H7 (cell line): ENCODE measurements at regions not wholly inside any gene's neighbourhood (a gene's known extent, or its start where the extent isn't known, plus 50 kb on each side); places are given as distances from the start of the nearest gene placed in this dataset.
"Not testable (repeated sequence)": the region's sequence is repeated elsewhere in the genome, so short reads cannot be mapped to it uniquely, and the experiment has no call there.

ENCODE experiments used
- DNase-seq: peaks from one replicate; pipeline ENCODE4 v3.0.0; 2012
- H3K27me3 ChIP-seq: 2 replicates; pipeline ENCODE4 v1.6.0; 2011; ENCODE audit warnings: mild to moderate bottlenecking, low read length; ENCODE audit not compliant: control insufficient read depth, insufficient read depth
- H3K36me3 ChIP-seq: replicated peaks from 2 replicates; pipeline ENCODE4 v1.5.1; 2011; ENCODE audit warnings: low read length; ENCODE audit not compliant: control insufficient read depth, insufficient read depth
- H3K4me3 ChIP-seq: 2 replicates; pipeline ENCODE4 v1.5.1; 2011; ENCODE audit warnings: low read depth, mild to moderate bottlenecking, control low read depth, low read length, moderate library complexity; ENCODE audit not compliant: insufficient read depth

DNA sequence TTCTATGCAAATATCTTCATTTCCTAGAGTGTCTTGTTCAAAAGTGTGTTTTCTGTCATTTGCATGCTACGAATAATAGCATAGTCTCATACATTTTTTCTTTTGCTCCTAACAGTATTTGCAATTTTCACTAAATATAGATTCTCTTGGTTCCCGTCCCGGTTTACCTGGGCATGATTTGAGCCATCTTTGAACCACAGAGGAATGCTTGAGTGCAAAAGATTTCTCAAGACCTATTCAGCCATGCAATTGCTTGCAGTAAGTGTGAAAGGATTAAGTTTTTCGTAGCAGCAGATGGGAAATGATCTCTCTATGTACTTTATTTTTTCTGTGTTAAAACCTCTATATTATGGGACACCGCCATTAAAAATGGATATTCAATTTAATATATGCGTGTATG is 733.0 kb downstream of the ZPLD1 start:
- H3K4me3 ChIP-seq = no peak overlapping the region
- DNase-seq = no peak
- no peaks in the 10 kb centered on the region for H3K36me3 ChIP-seq
- H3K27me3 ChIP-seq = no peaks in the 10 kb centered on the region

DNA sequence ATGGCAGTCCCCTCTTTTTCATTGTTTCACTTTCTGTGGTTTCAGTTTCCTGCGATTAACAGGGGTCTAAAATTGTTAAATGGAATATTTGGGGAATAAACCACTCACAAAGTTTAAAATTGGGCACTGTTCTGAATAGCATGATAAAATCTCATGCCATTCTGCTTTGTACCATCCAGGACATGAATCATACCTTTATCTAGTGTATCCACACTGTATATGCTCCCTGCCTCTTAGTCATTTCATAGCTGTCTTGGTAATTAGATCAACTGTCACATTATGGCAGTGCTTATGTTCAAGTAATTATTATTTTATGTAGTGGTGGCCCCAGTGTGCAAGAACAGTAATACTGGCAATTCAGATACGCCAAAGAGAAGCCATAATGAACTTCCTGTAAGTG is 734.5 kb downstream of the ZPLD1 start:
- no peak for DNase-seq
- Histone ChIP-seq H3K4me3 (no peak overlapping the region), H3K36me3 (no peaks in the 10 kb centered on the region), H3K27me3 (no peaks in the 10 kb centered on the region)

DNA sequence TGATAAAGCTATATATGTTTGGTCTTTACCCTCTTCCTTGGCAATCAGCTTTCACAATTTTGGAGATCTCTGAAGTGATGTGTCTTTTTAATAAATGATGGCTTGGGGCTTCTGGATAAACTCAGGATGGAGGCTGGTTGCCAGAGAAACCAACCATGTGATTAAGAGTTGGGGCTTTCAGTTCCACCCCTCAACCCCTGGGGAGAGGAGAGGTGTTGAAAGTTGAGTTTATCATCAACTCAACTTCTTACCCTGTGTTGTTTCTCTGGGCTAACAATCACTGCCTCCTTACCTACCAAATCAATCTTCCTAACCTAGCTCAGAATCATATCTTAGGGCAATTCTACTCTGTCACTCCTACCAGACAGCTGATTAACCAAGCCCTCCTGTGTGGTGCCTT is 735.8 kb downstream of the ZPLD1 start:
- no peak overlapping the region for H3K4me3 ChIP-seq
- H3K27me3 ChIP-seq = no peaks in the 10 kb centered on the region
- DNase-seq = no peak
- H3K36me3 ChIP-seq = no peaks in the 10 kb centered on the region

DNA sequence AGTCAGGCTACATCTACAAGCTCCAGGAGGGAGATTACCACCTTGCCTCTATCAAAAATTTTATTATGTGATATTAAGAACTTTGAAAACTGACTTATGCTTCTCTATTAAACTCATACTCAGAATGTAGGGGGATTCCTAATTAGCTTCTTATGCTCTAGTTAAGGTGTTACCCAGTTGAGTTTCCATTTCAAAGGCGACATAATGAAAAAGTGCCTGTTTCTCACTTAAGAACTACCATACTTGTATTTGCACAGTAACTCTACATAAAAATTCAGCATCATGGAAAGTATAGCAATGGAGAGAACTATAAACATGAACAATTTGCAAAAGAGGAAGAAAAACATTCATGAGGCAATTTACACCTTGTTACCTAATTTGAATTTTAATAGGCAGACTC is 739.1 kb downstream of the ZPLD1 start:
- DNase-seq = no peak
- no peaks in the 10 kb centered on the region for H3K27me3 ChIP-seq
- H3K36me3 ChIP-seq = no peaks in the 10 kb centered on the region

DNA sequence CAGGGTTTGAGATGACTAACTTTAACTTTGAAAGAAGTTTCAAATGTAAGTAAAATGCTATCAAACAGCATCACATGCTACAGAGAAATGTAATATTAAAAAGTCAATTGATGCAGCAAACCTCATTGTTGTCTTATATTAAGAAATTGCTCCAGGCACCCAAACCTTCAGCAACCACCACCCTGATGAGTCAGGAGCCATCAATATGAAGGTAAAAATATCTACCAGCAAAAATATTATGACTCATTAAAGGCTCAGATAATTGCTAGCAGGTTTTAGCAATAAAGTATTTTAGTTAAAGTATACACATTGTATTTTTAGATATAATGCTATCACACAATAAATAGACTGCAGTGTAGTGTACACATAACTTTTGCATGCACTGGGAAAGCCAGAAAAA is 746.3 kb downstream of the ZPLD1 start:
- no peak overlapping the region for H3K4me3 ChIP-seq
- H3K27me3 ChIP-seq = no peaks in the 10 kb centered on the region
- no peak for DNase-seq
- no peaks in the 10 kb centered on the region for H3K36me3 ChIP-seq

More for the DNA sequence above, 739.1 kb downstream of the ZPLD1 start:
- no peak overlapping the region for H3K4me3 ChIP-seq

DNA sequence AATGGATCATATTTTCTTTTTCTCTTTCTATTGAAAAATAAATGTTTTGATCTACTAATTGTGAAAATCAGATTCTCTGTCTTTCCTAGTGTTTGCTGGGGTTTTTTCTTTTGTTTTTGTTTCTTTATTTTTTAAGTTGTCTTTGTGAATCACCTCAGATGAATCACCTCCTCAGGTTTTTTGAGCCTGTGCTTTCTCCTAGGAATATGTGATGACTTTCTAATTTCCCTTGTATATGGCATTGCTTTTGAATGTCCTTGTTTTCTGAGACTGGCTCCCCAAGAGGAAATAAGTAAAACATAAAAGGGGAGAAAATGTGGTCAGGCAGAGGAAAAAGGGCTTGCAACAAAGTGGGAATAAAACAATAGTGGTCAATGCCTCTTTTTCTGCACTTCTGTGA is 750.0 kb downstream of the ZPLD1 start:
- Histone ChIP-seq H3K36me3 (no peaks in the 10 kb centered on the region), H3K27me3 (no peaks in the 10 kb centered on the region), H3K4me3 (no peak overlapping the region)
- no peak for DNase-seq

DNA sequence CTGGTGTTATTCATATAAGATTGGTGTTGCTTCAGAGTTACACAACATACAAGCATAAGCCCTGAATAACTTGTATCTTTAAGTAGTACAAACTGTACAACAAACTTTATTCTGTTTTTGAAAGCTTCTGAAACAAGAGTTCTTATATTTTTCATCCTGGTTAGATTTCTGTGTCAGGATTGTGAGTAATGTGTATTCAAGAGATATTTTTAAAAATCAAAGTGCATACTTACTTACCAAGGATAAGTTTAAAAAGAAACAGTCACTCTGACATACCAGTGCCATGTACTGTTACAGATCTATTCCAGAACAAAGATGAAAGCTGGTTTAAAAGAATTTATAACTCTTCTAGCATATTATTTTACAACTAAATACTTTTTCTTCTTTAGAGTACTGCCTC is 755.1 kb downstream of the ZPLD1 start:
- Histone ChIP-seq H3K27me3 (no peaks in the 10 kb centered on the region), H3K36me3 (no peaks in the 10 kb centered on the region), H3K4me3 (no peak overlapping the region)
- DNase-seq = no peak

DNA sequence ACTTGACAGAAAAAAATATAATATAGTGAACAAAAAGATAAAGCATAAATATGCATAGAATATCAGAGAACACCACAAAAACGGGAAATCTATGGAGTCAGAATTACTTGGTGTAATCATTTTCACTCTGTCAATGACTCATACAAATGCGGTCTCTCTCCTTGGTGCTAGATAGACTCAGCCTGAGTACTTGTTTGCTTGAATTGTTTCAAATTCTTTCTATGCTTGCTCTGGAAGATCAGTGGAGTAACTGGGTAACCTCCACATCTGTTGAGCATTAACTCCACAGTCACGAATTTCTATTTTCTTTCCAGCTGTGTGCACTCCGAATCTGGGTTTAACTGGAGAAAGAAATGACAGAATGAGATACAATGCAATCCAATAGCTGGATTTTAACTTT is 760.4 kb downstream of the ZPLD1 start:
- Histone ChIP-seq H3K36me3 (no peaks in the 10 kb centered on the region), H3K4me3 (no peak overlapping the region), H3K27me3 (no peaks in the 10 kb centered on the region)
- DNase-seq = no peak

DNA sequence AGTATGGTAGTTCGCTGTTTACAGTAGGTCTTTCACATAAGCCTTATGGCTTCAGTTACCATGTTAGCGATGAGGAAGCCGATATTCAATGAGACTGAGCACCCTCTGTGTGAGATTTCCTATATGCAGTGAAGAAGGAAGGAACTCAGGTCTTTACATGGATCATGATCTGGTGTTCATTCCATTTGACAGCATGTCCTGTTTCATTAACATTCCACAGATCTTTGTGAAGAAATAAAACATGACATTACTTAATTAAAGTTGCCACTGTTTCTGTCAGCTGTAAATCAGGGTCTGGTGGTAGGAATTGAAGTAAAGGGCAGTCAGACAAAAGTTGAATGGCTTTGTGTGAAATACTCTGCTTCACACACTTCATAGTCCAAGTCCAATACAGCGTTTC is 768.6 kb downstream of the ZPLD1 start:
- Histone ChIP-seq H3K36me3 (no peaks in the 10 kb centered on the region), H3K4me3 (no peak overlapping the region), H3K27me3 (no peaks in the 10 kb centered on the region)
- DNase-seq = no peak

DNA sequence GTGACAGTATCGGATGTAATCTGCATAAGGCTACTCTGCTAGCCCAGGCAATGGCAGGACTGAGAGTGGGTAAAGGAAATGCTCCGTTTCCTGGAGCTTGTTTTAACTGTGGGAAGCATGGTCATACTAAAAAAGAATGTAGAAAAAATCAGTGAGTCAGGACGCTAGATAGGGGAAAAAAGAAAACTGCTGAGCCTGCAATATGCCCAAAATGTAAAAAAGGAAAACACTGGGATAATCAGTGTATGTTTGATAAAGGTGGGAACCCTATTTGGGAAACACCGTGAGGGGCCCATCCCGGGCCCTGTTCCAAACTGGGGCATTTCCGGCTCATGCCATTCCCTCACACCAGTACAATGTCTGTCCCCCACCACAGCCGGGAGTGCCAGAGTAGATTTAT is 775.8 kb downstream of the ZPLD1 start:
- no peak overlapping the region for H3K4me3 ChIP-seq
- no peak for DNase-seq
- H3K36me3 ChIP-seq = no peaks in the 10 kb centered on the region
- H3K27me3 ChIP-seq = no peaks in the 10 kb centered on the region

DNA sequence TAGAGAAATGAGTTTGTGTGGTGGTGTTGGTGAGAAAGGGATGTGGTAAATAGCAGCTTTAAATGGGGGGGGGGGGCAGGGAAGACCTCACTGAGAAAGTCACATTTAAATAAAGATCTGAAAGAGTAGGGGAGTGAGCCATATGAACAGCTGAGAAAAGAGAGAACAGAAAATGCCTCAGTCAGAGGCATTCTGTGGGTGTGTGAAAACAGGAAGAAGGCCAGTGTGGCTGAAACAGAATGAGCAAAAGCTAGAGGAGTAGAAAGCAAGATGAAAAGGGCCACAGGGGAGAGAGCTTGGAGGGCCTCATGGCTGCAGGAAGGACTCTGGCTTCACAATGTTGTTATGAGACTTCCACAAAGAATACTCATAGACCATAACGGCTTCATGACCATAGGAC is 783.3 kb downstream of the ZPLD1 start:
- no peaks in the 10 kb centered on the region for H3K36me3 ChIP-seq
- no peak overlapping the region for H3K4me3 ChIP-seq
- no peak for DNase-seq
- H3K27me3 ChIP-seq = no peaks in the 10 kb centered on the region

DNA sequence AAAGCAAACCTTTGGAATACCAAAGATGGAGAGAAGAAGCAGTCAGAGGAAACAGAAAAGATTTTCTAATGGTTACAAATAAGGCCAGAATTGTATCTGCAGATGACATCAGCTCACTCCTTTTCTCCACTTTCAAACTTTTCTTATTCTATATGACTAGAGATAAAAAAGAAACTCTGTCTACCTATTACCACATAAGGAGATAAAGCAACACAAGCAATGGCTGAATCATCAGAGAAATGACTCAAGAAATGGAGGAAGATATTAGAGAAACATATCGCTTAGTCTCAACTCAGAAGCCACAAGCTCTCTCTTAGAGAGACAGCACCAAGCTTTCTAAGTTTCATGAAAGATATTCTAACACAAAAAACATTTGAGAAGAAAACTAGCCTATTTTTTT is 784.0 kb downstream of the ZPLD1 start:
- DNase-seq = no peak
- no peak overlapping the region for H3K4me3 ChIP-seq
- H3K36me3 ChIP-seq = no peaks in the 10 kb centered on the region
- no peaks in the 10 kb centered on the region for H3K27me3 ChIP-seq

DNA sequence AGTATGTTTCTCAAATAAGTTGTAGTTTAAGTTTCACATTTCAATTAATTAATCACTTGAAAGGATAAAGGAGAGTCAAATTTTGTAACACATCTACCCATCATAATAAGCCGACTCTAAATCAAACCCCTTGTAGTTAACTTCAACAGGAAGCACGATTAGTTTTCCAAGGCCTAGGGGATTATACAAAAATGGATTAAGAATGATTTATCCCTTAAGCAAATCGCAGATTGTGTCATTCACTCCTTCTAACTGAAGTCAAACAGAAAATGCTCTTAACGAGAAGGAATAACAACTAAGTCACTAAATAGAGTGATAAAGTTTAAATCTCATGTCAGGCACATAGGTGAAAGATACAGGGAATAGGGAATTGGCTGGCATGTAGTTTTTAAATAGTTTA is 792.8 kb downstream of the ZPLD1 start:
- no peak for DNase-seq
- Histone ChIP-seq H3K36me3 (no peaks in the 10 kb centered on the region), H3K27me3 (no peaks in the 10 kb centered on the region), H3K4me3 (no peak overlapping the region)

DNA sequence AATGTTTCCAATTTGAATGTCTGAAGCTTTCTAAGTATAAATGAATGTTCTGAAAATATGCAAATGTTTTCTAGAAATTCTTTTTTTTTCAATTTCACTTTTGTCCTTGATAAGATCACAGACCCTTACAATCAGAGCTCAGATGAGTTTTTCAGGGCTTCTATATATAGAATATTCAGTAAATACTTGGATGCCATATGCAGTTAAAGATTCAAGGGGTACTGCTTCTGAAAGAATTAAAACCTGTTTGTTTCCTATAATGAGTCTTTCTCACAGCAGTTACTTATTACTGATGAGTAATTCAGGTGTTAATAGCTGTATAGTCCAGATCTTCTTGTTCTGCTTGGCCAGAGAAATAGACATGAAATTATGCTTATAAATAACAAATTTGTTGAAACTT is 812.6 kb downstream of the ZPLD1 start:
- no peaks in the 10 kb centered on the region for H3K36me3 ChIP-seq
- no peak for DNase-seq
- no peak overlapping the region for H3K4me3 ChIP-seq
- H3K27me3 ChIP-seq = no peaks in the 10 kb centered on the region

DNA sequence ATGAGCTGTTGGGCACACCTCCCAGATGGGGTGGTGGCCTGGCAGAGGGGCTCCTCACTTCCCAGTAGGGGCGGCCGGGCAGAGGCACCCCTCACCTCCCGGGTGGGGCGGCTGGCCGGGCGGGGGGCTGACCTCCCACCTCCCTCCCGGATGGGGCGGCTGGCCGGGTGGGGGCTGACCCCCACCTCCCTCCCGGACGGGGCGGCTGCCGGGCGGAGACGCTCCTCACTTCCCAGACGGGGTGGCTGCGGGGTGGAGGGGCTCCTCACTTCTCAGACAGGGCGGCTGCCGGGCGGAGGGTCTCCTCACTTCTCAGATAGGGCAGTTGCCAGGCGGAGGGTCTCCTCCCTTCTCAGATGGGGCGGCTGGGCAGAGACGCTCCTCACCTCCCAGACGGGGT is 820.0 kb downstream of the ZPLD1 start:
- H3K27me3 ChIP-seq, DNase-seq, H3K4me3 ChIP-seq: not testable (repeated sequence)

DNA sequence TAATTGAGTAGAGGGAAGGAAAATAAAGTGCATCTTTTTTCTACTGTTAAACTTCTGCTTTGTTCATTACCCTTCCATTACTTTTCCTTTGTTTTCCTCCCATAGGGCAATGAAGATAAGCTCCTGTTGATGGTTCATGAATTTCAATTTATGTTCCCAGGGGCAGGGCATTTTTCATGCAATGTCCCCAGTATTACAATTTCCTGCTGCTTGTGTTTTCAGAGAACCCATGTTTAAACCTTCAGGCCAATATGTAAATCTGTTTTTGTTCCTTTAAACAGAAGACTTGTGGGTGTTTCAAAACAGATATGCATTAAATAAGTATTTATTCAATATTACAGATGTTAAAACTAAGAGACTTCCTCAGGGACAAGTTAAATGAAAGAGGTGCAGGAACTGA is 834.5 kb downstream of the ZPLD1 start:
- no peak for DNase-seq

More for the DNA sequence above, 820.0 kb downstream of the ZPLD1 start:
- not testable (repeated sequence) for H3K36me3 ChIP-seq

More for the DNA sequence above, 834.5 kb downstream of the ZPLD1 start:
- Histone ChIP-seq H3K27me3 (no peaks in the 10 kb centered on the region), H3K36me3 (no peaks in the 10 kb centered on the region), H3K4me3 (no peak overlapping the region)
